ENCODE measurements at regions not wholly inside any gene's neighbourhood (a gene's known extent, or its start where the extent isn't known, plus 50 kb on each side); places are given as distances from the start of the nearest gene placed in this dataset.

DNA sequence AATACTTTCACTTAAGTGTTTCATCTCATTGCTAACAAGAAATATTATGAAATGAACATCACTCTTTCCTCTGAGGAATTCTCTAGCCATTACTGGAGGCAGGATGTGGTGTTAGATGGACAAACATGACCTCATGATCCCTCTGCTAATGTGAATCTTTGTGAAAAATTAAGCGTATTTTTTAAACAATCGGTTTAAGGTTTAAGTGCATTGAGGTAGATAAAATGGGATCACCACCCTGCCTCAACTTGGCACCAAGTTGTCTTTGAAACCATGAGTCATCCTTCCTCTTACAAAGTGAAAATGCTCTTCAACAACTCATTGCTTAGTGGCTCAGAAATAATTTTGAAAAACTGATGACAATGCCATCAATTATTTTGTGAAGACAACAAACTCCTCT lies 76.0 kb upstream of the DCBLD2 start:
- peak; percentile 71 for ATAC-seq
- TF ChIP-seq ISL1 (CRISPR knock-in tag; IDR thresholded peaks at IDR 0.05) (peak; percentile 67), ZNF8 (CRISPR knock-in tag; IDR thresholded peaks at IDR 0.05) (no peak)

DNA sequence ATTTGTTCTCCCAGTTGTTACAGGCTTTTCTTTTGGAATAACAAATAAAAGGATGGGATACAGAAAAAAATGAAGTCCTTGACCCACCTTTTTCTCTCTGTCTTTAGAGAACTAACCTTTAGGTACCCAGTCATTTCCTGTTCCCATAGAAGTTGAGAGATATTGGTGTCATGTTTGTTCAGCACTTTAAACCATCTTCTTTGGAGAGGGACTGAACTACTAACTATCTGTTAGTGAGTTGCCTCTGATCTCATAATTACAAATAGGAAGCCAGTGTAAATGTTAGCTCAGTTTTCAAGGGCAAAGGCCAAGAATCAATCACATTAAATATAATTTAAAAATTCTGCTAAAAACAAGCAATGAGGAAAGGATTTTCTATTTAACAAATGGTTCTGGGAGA lies 72.9 kb upstream of the DCBLD2 start:
- no peak for ATAC-seq
- TF ChIP-seq CSDC2 (CRISPR knock-in tag; IDR thresholded peaks at IDR 0.05) (no peak), BACH2 (CRISPR knock-in tag; IDR thresholded peaks at IDR 0.05; ENCODE audit: borderline replicate concordance) (no peak), ZFP3 (CRISPR knock-in tag; IDR thresholded peaks at IDR 0.05) (no peak), ZC3H10 (CRISPR knock-in tag; IDR thresholded peaks at IDR 0.05) (no peak), OSR1 (CRISPR knock-in tag; IDR thresholded peaks at IDR 0.05) (no peak), TOX (CRISPR knock-in tag; IDR thresholded peaks at IDR 0.05; ENCODE audit: borderline replicate concordance) (no peak), ZNF70 (CRISPR knock-in tag; IDR thresholded peaks at IDR 0.05) (no peak), SNAI2 (CRISPR knock-in tag; IDR thresholded peaks at IDR 0.05) (no peak), ESRRG (CRISPR knock-in tag; IDR thresholded peaks at IDR 0.05) (no peak), ZNF565 (CRISPR knock-in tag; conservative IDR thresholded peaks at IDR 0.05; ENCODE audit: low read depth) (no peak), PPARA (CRISPR knock-in tag; IDR thresholded peaks at IDR 0.05; ENCODE audit: borderline replicate concordance) (no peak), ISL1 (CRISPR knock-in tag; IDR thresholded peaks at IDR 0.05) (no peak), ARNTL (CRISPR knock-in tag; IDR thresholded peaks at IDR 0.05; ENCODE audit: borderline replicate concordance, low read depth) (no peak)
- TF ChIP-seq, protein P1, sequence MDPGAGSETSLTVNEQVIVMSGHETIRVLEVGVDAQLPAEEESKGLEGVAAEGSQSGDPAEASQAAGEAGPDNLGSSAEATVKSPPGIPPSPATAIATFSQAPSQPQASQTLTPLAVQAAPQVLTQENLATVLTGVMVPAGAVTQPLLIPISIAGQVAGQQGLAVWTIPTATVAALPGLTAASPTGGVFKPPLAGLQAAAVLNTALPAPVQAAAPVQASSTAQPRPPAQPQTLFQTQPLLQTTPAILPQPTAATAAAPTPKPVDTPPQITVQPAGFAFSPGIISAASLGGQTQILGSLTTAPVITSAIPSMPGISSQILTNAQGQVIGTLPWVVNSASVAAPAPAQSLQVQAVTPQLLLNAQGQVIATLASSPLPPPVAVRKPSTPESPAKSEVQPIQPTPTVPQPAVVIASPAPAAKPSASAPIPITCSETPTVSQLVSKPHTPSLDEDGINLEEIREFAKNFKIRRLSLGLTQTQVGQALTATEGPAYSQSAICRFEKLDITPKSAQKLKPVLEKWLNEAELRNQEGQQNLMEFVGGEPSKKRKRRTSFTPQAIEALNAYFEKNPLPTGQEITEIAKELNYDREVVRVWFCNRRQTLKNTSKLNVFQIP (CRISPR knock-in tag; IDR thresholded peaks at IDR 0.05; ENCODE audit: borderline replicate concordance, low read depth): no peak
- TF ChIP-seq, protein P2, sequence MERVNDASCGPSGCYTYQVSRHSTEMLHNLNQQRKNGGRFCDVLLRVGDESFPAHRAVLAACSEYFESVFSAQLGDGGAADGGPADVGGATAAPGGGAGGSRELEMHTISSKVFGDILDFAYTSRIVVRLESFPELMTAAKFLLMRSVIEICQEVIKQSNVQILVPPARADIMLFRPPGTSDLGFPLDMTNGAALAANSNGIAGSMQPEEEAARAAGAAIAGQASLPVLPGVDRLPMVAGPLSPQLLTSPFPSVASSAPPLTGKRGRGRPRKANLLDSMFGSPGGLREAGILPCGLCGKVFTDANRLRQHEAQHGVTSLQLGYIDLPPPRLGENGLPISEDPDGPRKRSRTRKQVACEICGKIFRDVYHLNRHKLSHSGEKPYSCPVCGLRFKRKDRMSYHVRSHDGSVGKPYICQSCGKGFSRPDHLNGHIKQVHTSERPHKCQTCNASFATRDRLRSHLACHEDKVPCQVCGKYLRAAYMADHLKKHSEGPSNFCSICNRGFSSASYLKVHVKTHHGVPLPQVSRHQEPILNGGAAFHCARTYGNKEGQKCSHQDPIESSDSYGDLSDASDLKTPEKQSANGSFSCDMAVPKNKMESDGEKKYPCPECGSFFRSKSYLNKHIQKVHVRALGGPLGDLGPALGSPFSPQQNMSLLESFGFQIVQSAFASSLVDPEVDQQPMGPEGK (CRISPR knock-in tag; IDR thresholded peaks at IDR 0.05; ENCODE audit: borderline replicate concordance): no peak
- TF ChIP-seq, protein P3, sequence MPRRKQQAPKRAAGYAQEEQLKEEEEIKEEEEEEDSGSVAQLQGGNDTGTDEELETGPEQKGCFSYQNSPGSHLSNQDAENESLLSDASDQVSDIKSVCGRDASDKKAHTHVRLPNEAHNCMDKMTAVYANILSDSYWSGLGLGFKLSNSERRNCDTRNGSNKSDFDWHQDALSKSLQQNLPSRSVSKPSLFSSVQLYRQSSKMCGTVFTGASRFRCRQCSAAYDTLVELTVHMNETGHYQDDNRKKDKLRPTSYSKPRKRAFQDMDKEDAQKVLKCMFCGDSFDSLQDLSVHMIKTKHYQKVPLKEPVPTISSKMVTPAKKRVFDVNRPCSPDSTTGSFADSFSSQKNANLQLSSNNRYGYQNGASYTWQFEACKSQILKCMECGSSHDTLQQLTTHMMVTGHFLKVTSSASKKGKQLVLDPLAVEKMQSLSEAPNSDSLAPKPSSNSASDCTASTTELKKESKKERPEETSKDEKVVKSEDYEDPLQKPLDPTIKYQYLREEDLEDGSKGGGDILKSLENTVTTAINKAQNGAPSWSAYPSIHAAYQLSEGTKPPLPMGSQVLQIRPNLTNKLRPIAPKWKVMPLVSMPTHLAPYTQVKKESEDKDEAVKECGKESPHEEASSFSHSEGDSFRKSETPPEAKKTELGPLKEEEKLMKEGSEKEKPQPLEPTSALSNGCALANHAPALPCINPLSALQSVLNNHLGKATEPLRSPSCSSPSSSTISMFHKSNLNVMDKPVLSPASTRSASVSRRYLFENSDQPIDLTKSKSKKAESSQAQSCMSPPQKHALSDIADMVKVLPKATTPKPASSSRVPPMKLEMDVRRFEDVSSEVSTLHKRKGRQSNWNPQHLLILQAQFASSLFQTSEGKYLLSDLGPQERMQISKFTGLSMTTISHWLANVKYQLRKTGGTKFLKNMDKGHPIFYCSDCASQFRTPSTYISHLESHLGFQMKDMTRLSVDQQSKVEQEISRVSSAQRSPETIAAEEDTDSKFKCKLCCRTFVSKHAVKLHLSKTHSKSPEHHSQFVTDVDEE (CRISPR knock-in tag; IDR thresholded peaks at IDR 0.05): no peak
- TF ChIP-seq, protein P4, sequence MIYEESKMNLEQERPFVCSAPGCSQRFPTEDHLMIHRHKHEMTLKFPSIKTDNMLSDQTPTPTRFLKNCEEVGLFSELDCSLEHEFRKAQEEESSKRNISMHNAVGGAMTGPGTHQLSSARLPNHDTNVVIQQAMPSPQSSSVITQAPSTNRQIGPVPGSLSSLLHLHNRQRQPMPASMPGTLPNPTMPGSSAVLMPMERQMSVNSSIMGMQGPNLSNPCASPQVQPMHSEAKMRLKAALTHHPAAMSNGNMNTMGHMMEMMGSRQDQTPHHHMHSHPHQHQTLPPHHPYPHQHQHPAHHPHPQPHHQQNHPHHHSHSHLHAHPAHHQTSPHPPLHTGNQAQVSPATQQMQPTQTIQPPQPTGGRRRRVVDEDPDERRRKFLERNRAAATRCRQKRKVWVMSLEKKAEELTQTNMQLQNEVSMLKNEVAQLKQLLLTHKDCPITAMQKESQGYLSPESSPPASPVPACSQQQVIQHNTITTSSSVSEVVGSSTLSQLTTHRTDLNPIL (CRISPR knock-in tag; IDR thresholded peaks at IDR 0.05; ENCODE audit: low read depth): no peak

DNA sequence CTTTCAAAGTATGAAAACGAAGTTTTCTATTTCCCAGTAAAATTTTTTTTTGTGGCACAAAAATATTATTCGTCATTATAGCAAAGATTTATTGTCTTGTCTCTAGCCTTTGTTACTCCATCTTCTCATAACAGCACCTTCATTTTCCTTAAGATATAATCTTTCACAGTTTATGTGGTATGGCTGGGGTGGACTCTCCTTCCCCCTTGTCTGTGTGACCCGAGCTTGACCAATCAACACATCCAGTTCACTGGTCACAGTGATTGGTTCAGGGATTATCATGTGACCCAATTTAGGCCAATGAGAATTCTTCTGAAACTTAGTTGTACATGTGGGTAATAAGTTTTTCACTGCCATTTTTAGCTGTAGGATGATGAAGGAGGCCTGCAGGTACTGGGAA lies 71.2 kb upstream of the DCBLD2 start:
- no peak for ATAC-seq
- TF ChIP-seq ISL1 (CRISPR knock-in tag; IDR thresholded peaks at IDR 0.05) (no peak), ESRRG (CRISPR knock-in tag; IDR thresholded peaks at IDR 0.05) (no peak), TOX (CRISPR knock-in tag; IDR thresholded peaks at IDR 0.05; ENCODE audit: borderline replicate concordance) (no peak), ZNF70 (CRISPR knock-in tag; IDR thresholded peaks at IDR 0.05) (no peak), ZFP30 (CRISPR knock-in tag; IDR thresholded peaks at IDR 0.05) (no peak), ZFP3 (CRISPR knock-in tag; IDR thresholded peaks at IDR 0.05) (no peak), BACH2 (CRISPR knock-in tag; IDR thresholded peaks at IDR 0.05; ENCODE audit: borderline replicate concordance) (no peak), ZNF565 (CRISPR knock-in tag; conservative IDR thresholded peaks at IDR 0.05; ENCODE audit: low read depth) (no peak), SNAI2 (CRISPR knock-in tag; IDR thresholded peaks at IDR 0.05) (no peak), RARB (CRISPR knock-in tag; IDR thresholded peaks at IDR 0.05) (no peak), PPARA (CRISPR knock-in tag; IDR thresholded peaks at IDR 0.05; ENCODE audit: borderline replicate concordance) (no peak), TCF4 (CRISPR knock-in tag; IDR thresholded peaks at IDR 0.05; ENCODE audit: borderline replicate concordance) (no peak), GLIS3 (CRISPR knock-in tag; IDR thresholded peaks at IDR 0.05) (no peak), ARNTL (CRISPR knock-in tag; IDR thresholded peaks at IDR 0.05; ENCODE audit: borderline replicate concordance, low read depth) (no peak)
- TF ChIP-seq, protein P5, sequence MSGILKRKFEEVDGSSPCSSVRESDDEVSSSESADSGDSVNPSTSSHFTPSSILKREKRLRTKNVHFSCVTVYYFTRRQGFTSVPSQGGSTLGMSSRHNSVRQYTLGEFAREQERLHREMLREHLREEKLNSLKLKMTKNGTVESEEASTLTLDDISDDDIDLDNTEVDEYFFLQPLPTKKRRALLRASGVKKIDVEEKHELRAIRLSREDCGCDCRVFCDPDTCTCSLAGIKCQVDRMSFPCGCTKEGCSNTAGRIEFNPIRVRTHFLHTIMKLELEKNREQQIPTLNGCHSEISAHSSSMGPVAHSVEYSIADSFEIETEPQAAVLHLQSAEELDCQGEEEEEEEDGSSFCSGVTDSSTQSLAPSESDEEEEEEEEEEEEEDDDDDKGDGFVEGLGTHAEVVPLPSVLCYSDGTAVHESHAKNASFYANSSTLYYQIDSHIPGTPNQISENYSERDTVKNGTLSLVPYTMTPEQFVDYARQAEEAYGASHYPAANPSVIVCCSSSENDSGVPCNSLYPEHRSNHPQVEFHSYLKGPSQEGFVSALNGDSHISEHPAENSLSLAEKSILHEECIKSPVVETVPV (CRISPR knock-in tag; IDR thresholded peaks at IDR 0.05): no peak
- TF ChIP-seq, protein P3 (CRISPR knock-in tag; IDR thresholded peaks at IDR 0.05): no peak
- TF ChIP-seq, protein P1 (CRISPR knock-in tag; IDR thresholded peaks at IDR 0.05; ENCODE audit: borderline replicate concordance, low read depth): no peak

Measured in SK-N-SH treated with all-trans-retinoic acid at 6 μM for 48 hours (cell line).